ENCODE measurements at regions not wholly inside any gene's neighbourhood (a gene's known extent, or its start where the extent isn't known, plus 50 kb on each side); places are given as distances from the start of the nearest gene placed in this dataset.
"Not testable (repeated sequence)": the region's sequence is repeated elsewhere in the genome, so short reads cannot be mapped to it uniquely, and the experiment has no call there.

- CTCF ChIA-PET, result no interaction called here
- DNase-seq (ENCODE audit: extremely low spot score), result no peak
- TF ChIP-seq, protein P1, sequence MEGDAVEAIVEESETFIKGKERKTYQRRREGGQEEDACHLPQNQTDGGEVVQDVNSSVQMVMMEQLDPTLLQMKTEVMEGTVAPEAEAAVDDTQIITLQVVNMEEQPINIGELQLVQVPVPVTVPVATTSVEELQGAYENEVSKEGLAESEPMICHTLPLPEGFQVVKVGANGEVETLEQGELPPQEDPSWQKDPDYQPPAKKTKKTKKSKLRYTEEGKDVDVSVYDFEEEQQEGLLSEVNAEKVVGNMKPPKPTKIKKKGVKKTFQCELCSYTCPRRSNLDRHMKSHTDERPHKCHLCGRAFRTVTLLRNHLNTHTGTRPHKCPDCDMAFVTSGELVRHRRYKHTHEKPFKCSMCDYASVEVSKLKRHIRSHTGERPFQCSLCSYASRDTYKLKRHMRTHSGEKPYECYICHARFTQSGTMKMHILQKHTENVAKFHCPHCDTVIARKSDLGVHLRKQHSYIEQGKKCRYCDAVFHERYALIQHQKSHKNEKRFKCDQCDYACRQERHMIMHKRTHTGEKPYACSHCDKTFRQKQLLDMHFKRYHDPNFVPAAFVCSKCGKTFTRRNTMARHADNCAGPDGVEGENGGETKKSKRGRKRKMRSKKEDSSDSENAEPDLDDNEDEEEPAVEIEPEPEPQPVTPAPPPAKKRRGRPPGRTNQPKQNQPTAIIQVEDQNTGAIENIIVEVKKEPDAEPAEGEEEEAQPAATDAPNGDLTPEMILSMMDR (IDR thresholded peaks at IDR 0.05; ENCODE audit: control extremely low read depth, extremely low read depth, low read depth, missing control alignments), result no peak
- POLR2A ChIA-PET, result no interaction called here
Measured at GRCh38 chr2:147013696-147014392, 831.0 kb upstream of the ACVR2A start.

GRCh38 chr2:147008481-147008880 is 836.3 kb upstream of the ACVR2A start:
- ChIA-PET POLR2A (no interaction called here), CTCF (no interaction called here)
- no peak for DNase-seq (ENCODE audit: extremely low spot score)
- TF ChIP-seq, protein P1 (IDR thresholded peaks at IDR 0.05; ENCODE audit: control extremely low read depth, extremely low read depth, low read depth, missing control alignments), result no peak

DNA sequence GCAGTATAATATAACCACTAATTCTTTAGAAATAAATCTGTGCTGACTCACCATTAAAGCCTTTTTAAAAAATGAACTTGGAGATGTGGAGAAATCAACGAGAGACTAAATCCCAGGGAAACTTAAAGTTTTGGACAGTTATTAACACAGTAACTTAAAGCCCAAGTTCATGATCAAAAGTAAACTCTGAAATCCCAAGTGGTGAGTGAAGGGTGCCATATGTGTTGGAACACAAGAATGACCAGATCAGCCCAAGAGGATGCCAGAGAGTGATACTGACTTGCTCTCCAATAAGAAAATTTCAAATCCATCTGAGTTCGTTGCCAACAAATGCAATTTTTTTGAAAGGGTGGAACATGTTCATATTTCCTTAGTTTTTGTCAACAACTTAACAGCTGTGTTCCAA is 838.1 kb upstream of the ACVR2A start:
- TF ChIP-seq, protein P1 (IDR thresholded peaks at IDR 0.05; ENCODE audit: control extremely low read depth, extremely low read depth, low read depth, missing control alignments), result no peak
- no peak for DNase-seq (ENCODE audit: extremely low spot score)
- POLR2A ChIA-PET, result no interaction called here
- CTCF ChIA-PET, result no interaction called here

DNA sequence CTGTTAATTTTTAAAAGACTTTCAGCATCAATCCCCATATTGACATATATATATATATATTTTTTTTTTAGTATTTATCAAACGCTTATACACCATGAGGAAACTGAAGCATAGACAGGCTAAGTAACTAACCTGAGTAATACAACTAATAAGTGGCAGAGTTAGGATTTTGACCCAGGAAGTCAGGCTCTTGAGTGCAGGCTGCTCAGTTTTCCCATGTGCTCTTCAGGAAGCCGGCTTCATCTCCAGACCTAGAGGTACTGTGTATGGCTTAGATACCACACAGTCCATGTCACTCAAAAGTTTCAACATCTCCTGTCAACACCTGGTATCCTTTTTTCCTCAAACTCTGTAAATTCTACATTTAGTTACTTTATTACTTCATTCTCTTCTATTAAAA is 841.7 kb upstream of the ACVR2A start:
- TF ChIP-seq, protein P1 (IDR thresholded peaks at IDR 0.05; ENCODE audit: control extremely low read depth, extremely low read depth, low read depth, missing control alignments), result no peak
- ChIA-PET CTCF (no interaction called here), POLR2A (no interaction called here)
- DNase-seq (ENCODE audit: extremely low spot score), result no peak

GRCh38 chr2:147002256-147002655 is 842.6 kb upstream of the ACVR2A start:
- DNase-seq (ENCODE audit: extremely low spot score), result no peak
- POLR2A ChIA-PET, result no interaction called here
- TF ChIP-seq, protein P1 (IDR thresholded peaks at IDR 0.05; ENCODE audit: control extremely low read depth, extremely low read depth, low read depth, missing control alignments), result no peak
- CTCF ChIA-PET, result interaction anchor here (1.2 kb wide), 1 partner anchor 8 kb away, joined by 4 read pairs; no protein-coding TSS in a partner anchor

DNA sequence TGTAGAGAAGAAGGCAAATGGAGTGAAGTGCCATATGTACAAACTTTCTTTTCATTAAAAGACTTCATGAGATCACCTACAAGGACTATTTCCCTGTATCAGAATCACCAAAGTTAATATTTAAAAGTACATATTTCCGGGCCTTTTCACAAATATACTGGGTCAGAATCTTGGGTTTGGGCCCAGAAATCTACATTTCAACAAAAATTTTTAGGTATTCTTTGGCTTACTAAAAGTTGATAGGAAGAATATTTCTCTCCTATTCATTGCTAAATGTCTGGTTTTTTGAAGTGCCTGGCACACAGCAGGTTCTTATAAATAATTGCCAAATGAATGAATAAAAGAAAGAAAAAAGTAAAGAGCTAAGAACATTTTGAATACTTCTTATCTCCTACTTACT is 843.8 kb upstream of the ACVR2A start:
- ChIA-PET POLR2A (no interaction called here), CTCF (interaction anchor here (1.2 kb wide), 1 partner anchor 10 kb away, joined by 4 read pairs; no protein-coding TSS in a partner anchor)
- TF ChIP-seq, protein P1 (IDR thresholded peaks at IDR 0.05; ENCODE audit: control extremely low read depth, extremely low read depth, low read depth, missing control alignments), result no peak
- no peak for DNase-seq (ENCODE audit: extremely low spot score)

- POLR2A ChIA-PET; DNase-seq (ENCODE audit: extremely low spot score): not testable (repeated sequence)
- CTCF ChIA-PET, result interaction anchor here (1.0 kb wide), 1 partner anchor 911 kb away, joined by 4 read pairs; no protein-coding TSS in a partner anchor
Measured at GRCh38 chr2:147000151-147000550, 844.7 kb upstream of the ACVR2A start.
